HFF-Myc (cell line): ENCODE measurements at regions not wholly inside any gene's neighbourhood (a gene's known extent, or its start where the extent isn't known, plus 50 kb on each side); places are given as distances from the start of the nearest gene placed in this dataset.

ENCODE experiments used
- DNase-seq: peaks from one replicate; pipeline ENCODE4 v3.0.0-alpha.2; 2011; ENCODE audit warnings: low read depth; ENCODE audit errors: extremely low read depth
- H3K4me3 ChIP-seq: replicated peaks from 2 replicates; pipeline ENCODE4 v1.5.1; 2011; ENCODE audit warnings: low read depth, mild to moderate bottlenecking, control low read depth, low read length
- TF ChIP-seq, protein P1 (sequence below): IDR thresholded peaks from 2 replicates; pipeline ENCODE4 v1.5.1; 2012; ENCODE audit warnings: mild to moderate bottlenecking, low read depth, low read length, control low read depth; ENCODE audit errors: missing control alignments

DNA sequence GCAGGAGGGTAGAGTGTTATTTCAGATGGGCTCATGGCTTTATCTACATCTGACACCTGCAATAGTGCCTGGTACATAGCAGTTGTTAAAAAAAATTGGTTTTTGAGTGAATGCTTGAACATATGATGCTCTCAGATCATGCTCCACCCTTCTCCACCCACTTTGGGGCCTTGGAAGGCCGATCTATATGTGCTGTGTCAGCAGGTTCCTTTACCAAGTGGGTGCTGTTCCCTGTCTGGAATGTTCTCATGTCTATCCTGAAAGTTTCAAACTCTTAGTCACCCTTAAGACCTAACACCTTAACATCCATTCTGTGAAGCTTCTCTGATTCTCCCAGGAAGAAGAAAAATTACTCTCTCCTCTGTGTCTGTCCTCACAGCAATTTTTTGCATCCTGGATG is 556.3 kb upstream of the TBX3 start:
- TF ChIP-seq, protein P1, sequence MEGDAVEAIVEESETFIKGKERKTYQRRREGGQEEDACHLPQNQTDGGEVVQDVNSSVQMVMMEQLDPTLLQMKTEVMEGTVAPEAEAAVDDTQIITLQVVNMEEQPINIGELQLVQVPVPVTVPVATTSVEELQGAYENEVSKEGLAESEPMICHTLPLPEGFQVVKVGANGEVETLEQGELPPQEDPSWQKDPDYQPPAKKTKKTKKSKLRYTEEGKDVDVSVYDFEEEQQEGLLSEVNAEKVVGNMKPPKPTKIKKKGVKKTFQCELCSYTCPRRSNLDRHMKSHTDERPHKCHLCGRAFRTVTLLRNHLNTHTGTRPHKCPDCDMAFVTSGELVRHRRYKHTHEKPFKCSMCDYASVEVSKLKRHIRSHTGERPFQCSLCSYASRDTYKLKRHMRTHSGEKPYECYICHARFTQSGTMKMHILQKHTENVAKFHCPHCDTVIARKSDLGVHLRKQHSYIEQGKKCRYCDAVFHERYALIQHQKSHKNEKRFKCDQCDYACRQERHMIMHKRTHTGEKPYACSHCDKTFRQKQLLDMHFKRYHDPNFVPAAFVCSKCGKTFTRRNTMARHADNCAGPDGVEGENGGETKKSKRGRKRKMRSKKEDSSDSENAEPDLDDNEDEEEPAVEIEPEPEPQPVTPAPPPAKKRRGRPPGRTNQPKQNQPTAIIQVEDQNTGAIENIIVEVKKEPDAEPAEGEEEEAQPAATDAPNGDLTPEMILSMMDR, result no peak
- no peak for DNase-seq
- H3K4me3 ChIP-seq, result no peak overlapping the region

GRCh38 chr12:115235880-115236279 is 551.9 kb upstream of the TBX3 start:
- no peak overlapping the region for H3K4me3 ChIP-seq
- DNase-seq, result no peak
- TF ChIP-seq, protein P1, result no peak

DNA sequence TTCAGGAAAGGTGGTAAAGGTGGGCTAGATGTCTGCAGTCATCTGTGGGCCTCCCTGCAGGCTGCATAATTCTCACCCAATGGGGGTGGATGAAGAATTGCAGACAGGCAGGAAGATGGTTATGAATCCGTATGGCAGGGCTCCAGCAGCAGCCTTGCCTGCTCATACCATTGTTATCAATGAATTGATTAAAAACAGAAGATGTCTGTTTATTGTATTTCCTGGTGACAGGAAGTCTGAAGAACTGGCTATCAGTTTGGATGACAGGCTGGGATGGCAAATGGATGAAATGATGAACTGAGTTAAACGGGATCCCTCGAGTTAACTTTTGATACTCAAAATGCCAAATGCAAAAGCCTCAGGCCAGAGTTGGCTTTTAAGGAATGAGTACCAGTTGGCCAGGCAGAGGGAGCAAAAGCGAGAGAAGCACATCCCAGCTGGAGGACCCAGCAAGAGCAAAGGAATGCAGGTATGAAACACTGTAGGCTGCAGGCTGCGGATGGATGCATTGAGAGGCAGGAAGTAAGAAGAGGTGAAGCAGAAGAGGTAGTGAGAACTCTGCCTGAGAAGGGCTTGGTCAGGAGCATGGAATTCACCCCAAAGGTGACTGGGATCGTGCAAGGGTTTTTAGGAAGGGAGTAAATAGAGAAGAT is 550.0 kb upstream of the TBX3 start:
- TF ChIP-seq, protein P1, result no peak
- DNase-seq, result no peak
- H3K4me3 ChIP-seq, result no peak overlapping the region

- TF ChIP-seq, protein P1, result no peak
- H3K4me3 ChIP-seq, result no peak overlapping the region
- DNase-seq, result no peak
Measured at GRCh38 chr12:115232455-115233156, 548.6 kb upstream of the TBX3 start.

GRCh38 chr12:115230606-115231005 is 546.6 kb upstream of the TBX3 start:
- TF ChIP-seq, protein P1, result no peak

DNA sequence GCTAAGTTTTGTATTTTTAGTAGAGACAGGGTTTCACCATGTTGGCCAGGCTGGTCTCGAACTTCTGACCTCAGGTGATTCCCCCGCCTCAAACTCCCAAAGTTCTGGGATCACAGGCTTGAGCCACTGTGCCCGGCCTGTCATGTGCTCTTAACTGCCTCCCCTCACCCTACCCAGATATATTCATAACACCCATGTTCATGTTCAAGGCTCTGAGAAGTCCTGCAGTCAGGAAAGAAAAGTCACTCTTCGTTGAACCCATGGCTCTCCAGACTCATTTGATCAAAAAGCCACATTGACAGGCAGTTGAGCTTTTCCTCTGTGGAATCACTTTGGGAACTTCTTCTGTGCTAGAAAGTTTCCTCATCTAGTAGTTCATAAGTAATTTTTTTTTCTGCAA is 545.5 kb upstream of the TBX3 start:
- TF ChIP-seq, protein P1, result no peak
- DNase-seq, result no peak
- no peak overlapping the region for H3K4me3 ChIP-seq

More at GRCh38 chr12:115230606-115231005, 546.6 kb upstream of the TBX3 start:
- H3K4me3 ChIP-seq, result no peak overlapping the region
- no peak for DNase-seq

GRCh38 chr12:115228434-115228833 is 544.5 kb upstream of the TBX3 start:
- DNase-seq, result no peak
- H3K4me3 ChIP-seq, result no peak overlapping the region
- TF ChIP-seq, protein P1, result no peak
